ENCODE measurements at regions not wholly inside any gene's neighbourhood (a gene's known extent, or its start where the extent isn't known, plus 50 kb on each side); places are given as distances from the start of the nearest gene placed in this dataset.

GRCh38 chr5:87572090-87572489 lies 159.4 kb upstream of the CCNH start:
- no peaks in the 10 kb centered on the region for H3K27me3 ChIP-seq (ENCODE audit: control insufficient read depth, insufficient read depth, low read length)
- no peak overlapping the region for H2AFZ ChIP-seq (ENCODE audit: low read length)
- H3K36me3 ChIP-seq (ENCODE audit: control insufficient read depth, insufficient read depth, low read length) = no peaks in the 10 kb centered on the region
- H3K4me3 ChIP-seq (replicated peaks in 1 of 4; ENCODE audit: control extremely low read depth in 1 of 4, insufficient read depth in 1 of 4, low read depth in 3 of 4, low read length in 4 of 4) = no peak overlapping the region
- no peaks in the 10 kb centered on the region for H4K20me1 ChIP-seq (ENCODE audit: control insufficient read depth, extremely low read depth, insufficient read depth, low read length)
- H3K27ac ChIP-seq (ENCODE audit: insufficient read depth, low read length) = no peak overlapping the region
- no peaks in the 10 kb centered on the region for H3K4me1 ChIP-seq (ENCODE audit: control insufficient read depth, extremely low read depth, insufficient read depth, low read length)
- no peak overlapping the region for H3K9ac ChIP-seq (ENCODE audit: insufficient read depth, low read length)
- no peak for DNase-seq (ENCODE audit: low read depth in 2 of 2)
- H3K4me2 ChIP-seq (ENCODE audit: extremely low read depth, insufficient read depth, low read length) = no peak overlapping the region
- TF ChIP-seq, protein P1, sequence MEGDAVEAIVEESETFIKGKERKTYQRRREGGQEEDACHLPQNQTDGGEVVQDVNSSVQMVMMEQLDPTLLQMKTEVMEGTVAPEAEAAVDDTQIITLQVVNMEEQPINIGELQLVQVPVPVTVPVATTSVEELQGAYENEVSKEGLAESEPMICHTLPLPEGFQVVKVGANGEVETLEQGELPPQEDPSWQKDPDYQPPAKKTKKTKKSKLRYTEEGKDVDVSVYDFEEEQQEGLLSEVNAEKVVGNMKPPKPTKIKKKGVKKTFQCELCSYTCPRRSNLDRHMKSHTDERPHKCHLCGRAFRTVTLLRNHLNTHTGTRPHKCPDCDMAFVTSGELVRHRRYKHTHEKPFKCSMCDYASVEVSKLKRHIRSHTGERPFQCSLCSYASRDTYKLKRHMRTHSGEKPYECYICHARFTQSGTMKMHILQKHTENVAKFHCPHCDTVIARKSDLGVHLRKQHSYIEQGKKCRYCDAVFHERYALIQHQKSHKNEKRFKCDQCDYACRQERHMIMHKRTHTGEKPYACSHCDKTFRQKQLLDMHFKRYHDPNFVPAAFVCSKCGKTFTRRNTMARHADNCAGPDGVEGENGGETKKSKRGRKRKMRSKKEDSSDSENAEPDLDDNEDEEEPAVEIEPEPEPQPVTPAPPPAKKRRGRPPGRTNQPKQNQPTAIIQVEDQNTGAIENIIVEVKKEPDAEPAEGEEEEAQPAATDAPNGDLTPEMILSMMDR (conservative IDR thresholded peaks at IDR 0.05 in 1 of 2, IDR thresholded peaks at IDR 0.05 in 1 of 2; ENCODE audit: low read depth in 1 of 2, low read length in 2 of 2) = no peak
- TF ChIP-seq EZH2 (IDR thresholded peaks at IDR 0.05; ENCODE audit: low read length, missing control alignments) = no peak
- H3K79me2 ChIP-seq (ENCODE audit: control insufficient read depth, insufficient read depth, low read length) = no peaks in the 10 kb centered on the region
- no peaks in the 10 kb centered on the region for H3K9me3 ChIP-seq (ENCODE audit: control insufficient read depth, insufficient read depth, low read depth, low read length)

DNA sequence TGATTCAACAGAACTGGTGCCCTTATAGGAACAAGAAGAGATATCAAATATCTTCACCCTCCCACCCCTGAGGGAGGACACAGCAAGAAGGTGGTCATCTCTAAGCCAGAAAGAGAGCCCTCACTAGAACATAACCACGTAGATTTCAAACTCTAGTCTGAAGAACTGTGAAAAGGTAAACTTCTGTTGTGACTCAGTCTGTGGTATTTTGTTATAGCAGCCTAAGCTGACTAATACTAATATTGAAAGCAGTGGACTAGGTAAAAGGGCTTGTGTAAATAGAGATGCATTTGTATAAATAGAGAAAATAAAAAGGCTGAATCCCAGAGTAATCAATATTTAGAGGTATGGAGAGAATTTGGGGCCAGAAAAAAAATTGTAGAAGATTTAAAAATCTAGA lies 157.6 kb upstream of the CCNH start:
- Histone ChIP-seq H3K27me3 (ENCODE audit: control insufficient read depth, insufficient read depth, low read length) (no peaks in the 10 kb centered on the region), H2AFZ (ENCODE audit: low read length) (no peak overlapping the region), H3K27ac (ENCODE audit: insufficient read depth, low read length) (no peak overlapping the region), H4K20me1 (ENCODE audit: control insufficient read depth, extremely low read depth, insufficient read depth, low read length) (no peaks in the 10 kb centered on the region), H3K4me2 (ENCODE audit: extremely low read depth, insufficient read depth, low read length) (no peak overlapping the region), H3K79me2 (ENCODE audit: control insufficient read depth, insufficient read depth, low read length) (no peaks in the 10 kb centered on the region), H3K9me3 (ENCODE audit: control insufficient read depth, insufficient read depth, low read depth, low read length) (no peaks in the 10 kb centered on the region), H3K36me3 (ENCODE audit: control insufficient read depth, insufficient read depth, low read length) (no peaks in the 10 kb centered on the region), H3K9ac (ENCODE audit: insufficient read depth, low read length) (no peak overlapping the region), H3K4me3 (replicated peaks in 1 of 4; ENCODE audit: control extremely low read depth in 1 of 4, insufficient read depth in 1 of 4, low read depth in 3 of 4, low read length in 4 of 4) (no peak overlapping the region), H3K4me1 (ENCODE audit: control insufficient read depth, extremely low read depth, insufficient read depth, low read length) (no peaks in the 10 kb centered on the region)
- no peak for TF ChIP-seq EZH2 (IDR thresholded peaks at IDR 0.05; ENCODE audit: low read length, missing control alignments)
- TF ChIP-seq, protein P1 (conservative IDR thresholded peaks at IDR 0.05 in 1 of 2, IDR thresholded peaks at IDR 0.05 in 1 of 2; ENCODE audit: low read depth in 1 of 2, low read length in 2 of 2) = no peak
- no peak for DNase-seq (ENCODE audit: low read depth in 2 of 2)

- no peak for TF ChIP-seq EZH2 (IDR thresholded peaks at IDR 0.05; ENCODE audit: low read length, missing control alignments)
- TF ChIP-seq, protein P1 (conservative IDR thresholded peaks at IDR 0.05 in 1 of 2, IDR thresholded peaks at IDR 0.05 in 1 of 2; ENCODE audit: low read depth in 1 of 2, low read length in 2 of 2) = no peak
- H3K27ac ChIP-seq (ENCODE audit: insufficient read depth, low read length) = no peak overlapping the region
- H3K36me3 ChIP-seq (ENCODE audit: control insufficient read depth, insufficient read depth, low read length) = no peaks in the 10 kb centered on the region
- DNase-seq (ENCODE audit: low read depth in 2 of 2) = no peak
- no peaks in the 10 kb centered on the region for H3K27me3 ChIP-seq (ENCODE audit: control insufficient read depth, insufficient read depth, low read length)
- H2AFZ ChIP-seq (ENCODE audit: low read length) = no peak overlapping the region
- no peaks in the 10 kb centered on the region for H3K79me2 ChIP-seq (ENCODE audit: control insufficient read depth, insufficient read depth, low read length)
- no peak overlapping the region for H3K4me3 ChIP-seq (replicated peaks in 1 of 4; ENCODE audit: control extremely low read depth in 1 of 4, insufficient read depth in 1 of 4, low read depth in 3 of 4, low read length in 4 of 4)
- no peaks in the 10 kb centered on the region for H3K4me1 ChIP-seq (ENCODE audit: control insufficient read depth, extremely low read depth, insufficient read depth, low read length)
- H3K4me2 ChIP-seq (ENCODE audit: extremely low read depth, insufficient read depth, low read length) = no peak overlapping the region
- H4K20me1 ChIP-seq (ENCODE audit: control insufficient read depth, extremely low read depth, insufficient read depth, low read length) = no peaks in the 10 kb centered on the region
- H3K9me3 ChIP-seq (ENCODE audit: control insufficient read depth, insufficient read depth, low read depth, low read length) = no peaks in the 10 kb centered on the region
- no peak overlapping the region for H3K9ac ChIP-seq (ENCODE audit: insufficient read depth, low read length)
Measured at GRCh38 chr5:87562068-87562467, 149.3 kb upstream of the CCNH start.
